ENCODE measurements at regions not wholly inside any gene's neighbourhood (a gene's known extent, or its start where the extent isn't known, plus 50 kb on each side); places are given as distances from the start of the nearest gene placed in this dataset.
"Not testable (repeated sequence)": the region's sequence is repeated elsewhere in the genome, so short reads cannot be mapped to it uniquely, and the experiment has no call there.

GRCh38 chr10:20652424-20652823 lies 244.7 kb downstream of the NEBL start:
- not testable (repeated sequence) for DNase-seq

GRCh38 chr10:20648263-20648874 lies 248.7 kb downstream of the NEBL start:
- DNase-seq = peak; percentile 50

GRCh38 chr10:20647756-20648155 lies 249.4 kb downstream of the NEBL start:
- no peak for DNase-seq

GRCh38 chr10:20644421-20644820 lies 252.7 kb downstream of the NEBL start:
- DNase-seq = no peak

- DNase-seq = no peak
Measured at GRCh38 chr10:20641605-20642004, 255.5 kb downstream of the NEBL start.

- no peak for DNase-seq
Measured at GRCh38 chr10:20635570-20635969, 261.5 kb downstream of the NEBL start.

- DNase-seq = no peak
Measured at GRCh38 chr10:20634839-20635238, 262.3 kb downstream of the NEBL start.

GRCh38 chr10:20633714-20634113 lies 263.4 kb downstream of the NEBL start:
- no peak for DNase-seq

GRCh38 chr10:20632696-20633095 lies 264.4 kb downstream of the NEBL start:
- no peak for DNase-seq

- DNase-seq = no peak
Measured at GRCh38 chr10:20631229-20631628, 265.9 kb downstream of the NEBL start.

- no peak for DNase-seq
Measured at GRCh38 chr10:20630092-20630643, 266.9 kb downstream of the NEBL start.

- DNase-seq = no peak
Measured at GRCh38 chr10:20627946-20628507, 269.1 kb downstream of the NEBL start.

GRCh38 chr10:20627087-20627486 lies 270.0 kb downstream of the NEBL start:
- DNase-seq = no peak

- no peak for DNase-seq
Measured at GRCh38 chr10:20625868-20626267, 271.2 kb downstream of the NEBL start.

- no peak for DNase-seq
Measured at GRCh38 chr10:20624642-20625041, 272.5 kb downstream of the NEBL start.

- no peak for DNase-seq
Measured at GRCh38 chr10:20623546-20623945, 273.6 kb downstream of the NEBL start.

GRCh38 chr10:20622531-20623211 lies 274.4 kb downstream of the NEBL start:
- peak; percentile 68 for DNase-seq

- no peak for DNase-seq
Measured at GRCh38 chr10:20620981-20621380, 276.1 kb downstream of the NEBL start.

GRCh38 chr10:20618011-20618547 lies 279.0 kb downstream of the NEBL start:
- DNase-seq = no peak

GRCh38 chr10:20616918-20617810 lies 279.9 kb downstream of the NEBL start:
- no peak for DNase-seq

GRCh38 chr10:20616056-20616671 lies 280.9 kb downstream of the NEBL start:
- DNase-seq = no peak

- no peak for DNase-seq
Measured at GRCh38 chr10:20615395-20615794, 281.7 kb downstream of the NEBL start.
